Muscle of back (tissue), 3 donors: ENCODE measurements at regions not wholly inside any gene's neighbourhood (a gene's known extent, or its start where the extent isn't known, plus 50 kb on each side); places are given as distances from the start of the nearest gene placed in this dataset.

Experiments
- DNase-seq, 3 donors: peaks; one replicate each; pipeline versions ENCODE4 v3.0.0 to v3.0.0-alpha.2; 2013

DNA sequence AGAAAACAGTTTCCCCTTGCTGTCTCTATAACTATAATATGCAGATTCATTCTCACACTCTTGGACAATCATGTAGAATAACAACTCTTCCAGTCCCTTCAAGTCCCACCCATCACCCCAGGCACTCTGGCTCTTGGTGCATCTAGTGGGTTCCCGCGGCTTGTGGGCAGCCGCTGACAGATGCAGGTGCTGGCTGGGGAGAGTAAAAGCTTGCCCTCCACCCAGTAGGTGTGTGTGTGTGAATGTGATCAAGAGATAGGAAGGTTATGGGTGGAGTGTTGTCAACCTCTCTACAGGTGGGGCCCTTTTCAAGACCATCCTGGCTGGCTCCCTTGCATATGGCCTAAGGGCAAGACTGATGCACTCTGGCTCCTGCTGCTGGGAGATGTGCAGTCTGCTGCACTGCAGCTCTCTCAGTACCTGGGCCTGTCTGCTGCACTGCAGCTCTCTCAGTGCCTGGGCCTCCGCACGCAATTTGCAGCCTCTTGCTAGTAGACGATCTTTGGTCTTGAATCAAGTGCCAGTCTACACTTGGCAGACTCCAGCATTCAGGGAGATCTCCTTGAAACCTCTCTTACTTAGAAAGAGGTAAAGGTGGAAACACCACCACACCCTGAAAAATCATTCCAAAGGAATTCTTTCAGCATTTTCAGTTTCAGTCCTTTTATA lies 189.7 kb upstream of the GDNF start:
- DNase-seq = no peak

- DNase-seq = no peak
Measured at GRCh38 chr5:38023799-38024198, 184.0 kb upstream of the GDNF start.

- DNase-seq = no peak
Measured at GRCh38 chr5:38023371-38023770, 183.5 kb upstream of the GDNF start.

GRCh38 chr5:38022631-38023030 lies 182.8 kb upstream of the GDNF start:
- DNase-seq = no peak

DNA sequence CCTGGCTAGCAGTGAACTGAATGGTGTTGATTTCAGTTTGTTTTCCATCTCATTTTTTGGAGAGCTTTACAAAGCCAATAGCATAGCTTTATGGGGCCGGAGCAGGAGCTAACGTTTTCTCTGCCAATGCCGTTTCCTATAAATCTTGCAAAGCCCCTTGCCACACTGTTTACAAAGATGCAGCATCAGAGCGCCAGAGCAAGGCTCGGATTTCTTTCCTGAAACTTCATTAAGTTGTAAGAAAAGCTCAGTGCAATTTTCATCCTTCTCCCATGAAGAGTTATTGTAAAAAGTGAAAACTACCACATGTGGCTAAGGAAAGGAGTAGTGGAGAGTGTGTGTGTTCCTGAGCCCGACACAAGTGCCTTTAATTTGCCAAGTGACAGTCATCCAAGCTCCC lies 178.2 kb upstream of the GDNF start:
- DNase-seq = peak in 1 of 3 donors; percentile 8

GRCh38 chr5:38013107-38013506 lies 173.3 kb upstream of the GDNF start:
- DNase-seq = no peak

DNA sequence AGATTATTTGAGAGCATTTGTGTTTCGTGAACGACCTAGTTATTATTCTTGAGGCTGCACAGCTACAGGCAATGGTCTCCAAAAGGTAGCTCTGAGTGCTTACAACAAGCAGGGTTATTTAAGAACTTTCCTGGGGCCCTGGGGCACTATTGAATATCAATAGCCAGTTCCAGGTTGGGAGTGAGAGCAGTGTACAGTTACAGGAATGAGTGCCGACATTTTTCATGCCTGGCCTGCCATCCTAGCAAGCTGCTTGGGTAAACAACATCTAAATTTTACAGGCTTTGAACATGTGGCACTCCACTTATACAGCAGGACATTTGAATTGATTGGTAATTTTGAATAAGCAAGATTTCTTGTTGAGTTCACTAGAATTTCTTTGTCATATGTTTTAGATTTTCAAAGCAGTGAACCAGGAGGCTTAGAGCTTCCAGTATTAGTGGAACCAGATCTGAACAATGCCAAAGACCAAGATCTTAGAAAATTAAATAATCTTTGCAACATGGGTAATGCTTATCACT lies 171.9 kb upstream of the GDNF start:
- no peak for DNase-seq

- no peak for DNase-seq
Measured at GRCh38 chr5:38009749-38010358, 170.0 kb upstream of the GDNF start.

- peak in 2 of 3 donors; percentile 6 to 11 for DNase-seq
Measured at GRCh38 chr5:38008198-38008597, 168.4 kb upstream of the GDNF start.

GRCh38 chr5:37999593-37999992 lies 159.8 kb upstream of the GDNF start:
- DNase-seq = no peak

- DNase-seq = no peak
Measured at GRCh38 chr5:37996918-37997317, 157.1 kb upstream of the GDNF start.

- no peak for DNase-seq
Measured at GRCh38 chr5:37994729-37995128, 154.9 kb upstream of the GDNF start.

GRCh38 chr5:37991301-37992299 lies 151.8 kb upstream of the GDNF start:
- no peak for DNase-seq

- no peak for DNase-seq
Measured at GRCh38 chr5:37989884-37990283, 150.0 kb upstream of the GDNF start.

GRCh38 chr5:37988454-37989046 lies 148.7 kb upstream of the GDNF start:
- no peak for DNase-seq

DNA sequence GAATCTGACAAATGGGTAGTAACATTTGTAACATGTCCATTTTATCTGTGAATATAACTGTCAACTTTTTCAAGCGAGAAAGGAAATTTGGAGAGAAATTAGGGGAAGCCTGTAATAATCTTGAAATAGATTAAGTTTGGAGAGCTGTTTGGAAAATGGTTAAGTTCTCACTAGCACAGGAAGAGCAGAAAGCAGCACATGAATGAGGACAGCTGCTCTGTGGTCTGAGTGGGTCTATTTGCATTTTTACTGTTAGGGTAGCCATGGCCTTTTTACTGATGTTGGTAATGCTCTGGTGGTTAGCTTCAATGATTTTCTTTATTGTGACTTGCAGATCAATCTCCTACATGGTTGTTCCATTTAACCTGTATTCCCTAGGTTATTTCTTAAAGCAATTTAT lies 144.5 kb upstream of the GDNF start:
- no peak for DNase-seq

- DNase-seq = no peak
Measured at GRCh38 chr5:37983463-37983862, 143.6 kb upstream of the GDNF start.

GRCh38 chr5:37979559-37979958 lies 139.7 kb upstream of the GDNF start:
- DNase-seq = no peak

DNA sequence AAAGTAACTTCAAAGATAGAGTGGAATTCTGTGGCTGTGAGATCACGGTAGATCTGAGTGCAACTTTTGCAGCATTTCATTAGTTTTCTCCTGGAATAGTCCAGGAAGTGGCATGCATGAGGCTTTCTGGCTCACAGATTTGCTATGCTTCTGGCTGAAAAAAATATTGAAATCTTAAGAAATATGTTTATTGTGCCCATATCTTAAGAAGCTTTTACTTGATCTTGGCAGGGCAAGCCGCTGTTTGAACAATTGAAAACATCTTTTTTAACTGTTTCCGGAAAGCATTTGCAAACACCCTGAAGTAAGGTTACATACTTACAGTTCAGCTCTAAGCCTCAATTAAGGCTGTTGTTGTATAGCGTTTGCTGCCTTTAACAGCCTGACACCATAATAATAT lies 135.7 kb upstream of the GDNF start:
- DNase-seq = no peak

GRCh38 chr5:37971483-37972024 lies 131.7 kb upstream of the GDNF start:
- no peak for DNase-seq

DNA sequence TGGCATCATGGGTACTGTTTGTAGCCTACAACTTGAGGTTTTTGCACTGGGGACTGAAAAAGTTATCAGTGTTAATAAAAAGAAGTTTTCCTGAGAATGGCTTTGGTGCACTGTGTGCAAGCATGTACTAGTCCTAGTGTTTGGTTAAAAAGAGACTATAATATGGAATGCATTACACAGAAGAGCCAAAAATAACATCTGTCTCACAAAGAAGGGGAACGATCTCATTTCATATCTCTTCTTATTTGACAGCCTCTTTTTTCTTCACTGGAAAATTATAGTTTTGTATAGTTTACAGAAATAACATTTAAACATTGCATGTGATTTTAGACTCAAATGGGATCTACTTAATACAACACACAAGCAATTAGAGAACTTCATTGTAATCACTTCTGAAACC lies 127.0 kb upstream of the GDNF start:
- peak in 2 of 3 donors; percentile 28 to 56 for DNase-seq

DNA sequence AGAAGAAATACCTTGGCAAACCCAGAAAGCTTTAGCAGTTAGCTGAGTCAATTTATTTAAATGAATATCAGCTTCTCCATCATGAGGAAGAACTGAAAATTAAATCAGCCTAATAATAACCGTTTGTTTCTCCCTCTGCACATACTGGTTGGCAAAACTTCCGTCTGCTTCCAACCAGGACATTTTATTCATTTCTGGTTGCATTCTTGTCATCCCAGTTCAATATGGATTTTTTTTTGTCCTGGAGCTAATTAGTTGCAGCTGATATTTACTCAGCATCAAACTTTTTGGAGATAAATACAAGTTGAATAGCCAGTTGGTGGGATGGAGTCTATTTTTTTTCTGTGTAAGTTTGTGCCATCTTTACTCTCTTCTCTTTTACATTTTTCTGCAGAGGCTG lies 126.5 kb upstream of the GDNF start:
- DNase-seq = peak in 2 of 3 donors; percentile 12
